A549 (cell line): ENCODE measurements at regions not wholly inside any gene's neighbourhood (a gene's known extent, or its start where the extent isn't known, plus 50 kb on each side); places are given as distances from the start of the nearest gene placed in this dataset.

ENCODE experiments used
- ATAC-seq, 2 experiments: fragments of 200-7000 bp in 1 of 2; fragments of >200 bp in 1 of 2; cut with Nextera tagmentation in 1 of 2; cut with Tn5 transposase in 1 of 2; 3 replicates each; pipeline versions ENCODE4 v1.8.0 to v1.9.1; 2018 to 2020; ENCODE audit warnings: mild to moderate bottlenecking in 1 of 2, moderate library complexity in 1 of 2
- CTCF ChIA-PET: fragments of 300-600 bp; sonication (Branson Sonifier 250); formaldehyde crosslinking; extraction: SDS; loops from one replicate; lab custom pipeline; 2021; ENCODE audit warnings: antibody characterized with exemption, inconsistent platforms; lab: Yijun Ruan, JAX
- POLR2A ChIA-PET: fragments of 350-600 bp; formaldehyde crosslinking; extraction: SDS; loops from one replicate; lab custom pipeline; 2021; ENCODE audit warnings: antibody characterized with exemption, inconsistent platforms; lab: Yijun Ruan, JAX
- DNase-seq, 2 experiments: peaks; one replicate each; pipeline versions ENCODE4 v3.0.0 to v3.0.0-alpha.2; 2011 to 2016; ENCODE audit warnings: low read depth in 1 of 2, low spot score in 1 of 2
- FAIRE-seq: peaks from 2 replicates; lab custom pipeline; 2011; peaks lifted over from hg19 to GRCh38; lab: Jason Lieb, UNC
- H3K27ac ChIP-seq, 2 experiments: fragments of >200 bp; sonication (Bioruptor Twin); formaldehyde crosslinking; 3 replicates each; pipeline ENCODE4 v1.5.1; 2016 to 2017
- H3K4me1 ChIP-seq: fragments of >200 bp; sonication (Bioruptor Twin); formaldehyde crosslinking; 3 replicates; pipeline ENCODE4 v1.6.1; 2016
- H3K4me2 ChIP-seq: fragments of >200 bp; sonication (Bioruptor Twin); formaldehyde crosslinking; 3 replicates; pipeline ENCODE4 v1.6.1; 2016
- H3K4me3 ChIP-seq: fragments of >200 bp; sonication (Bioruptor Twin); formaldehyde crosslinking; 3 replicates; pipeline ENCODE4 v1.5.1; 2016
- H3K9me3 ChIP-seq: fragments of >200 bp; sonication (Bioruptor Twin); formaldehyde crosslinking; 3 replicates; pipeline ENCODE4 v1.6.1; 2016
- CBX8 ChIP-seq: fragments of 200-600 bp; sonication (generic); IDR thresholded peaks from 2 replicates; pipeline ENCODE4 v1.6.1; 2016
- CHD2 ChIP-seq: fragments of 150-350 bp; IDR thresholded peaks from 2 replicates; pipeline ENCODE4 v1.6.1; 2014; ENCODE audit warnings: low read length; ENCODE audit not compliant: partially characterized antibody
- CHD4 ChIP-seq: fragments of 200-600 bp; sonication (generic); IDR thresholded peaks from 2 replicates; pipeline ENCODE4 v1.6.1; 2016; ENCODE audit warnings: antibody characterized with exemption, mild to moderate bottlenecking, borderline replicate concordance
- EHF ChIP-seq: fragments of 250-450 bp; sonication (Bioruptor Pico); IDR thresholded peaks from 2 replicates; pipeline ENCODE4 v1.5.0; 2020; ENCODE audit warnings: mild to moderate bottlenecking
- EHMT2 ChIP-seq: fragments of 200-600 bp; sonication (generic); IDR thresholded peaks from 2 replicates; pipeline ENCODE4 v1.6.1; 2016; ENCODE audit warnings: antibody characterized with exemption, low read depth, mild to moderate bottlenecking, moderate library complexity
- FOSB ChIP-seq: fragments of 250-450 bp; sonication (Bioruptor Pico); IDR thresholded peaks from 2 replicates; pipeline ENCODE4 v1.5.0; 2020; ENCODE audit warnings: mild to moderate bottlenecking, moderate library complexity
- HEYL ChIP-seq: fragments of 250-450 bp; sonication (Bioruptor Pico); IDR thresholded peaks from 2 replicates; pipeline ENCODE4 v1.8.0; 2021; ENCODE audit warnings: mild to moderate bottlenecking, moderate library complexity
- HOXA7 ChIP-seq: fragments of 250-450 bp; sonication (Bioruptor Pico); IDR thresholded peaks from 2 replicates; pipeline ENCODE4 v1.5.0; 2020; ENCODE audit warnings: mild to moderate bottlenecking, moderate library complexity
- KDM1A ChIP-seq: fragments of 200-600 bp; sonication (generic); IDR thresholded peaks from 2 replicates; pipeline ENCODE4 v1.6.1; 2016; ENCODE audit warnings: low read depth, mild to moderate bottlenecking
- MYC ChIP-seq: IDR thresholded peaks from 2 replicates; pipeline ENCODE4 v1.6.1; 2012; ENCODE audit warnings: mild to moderate bottlenecking, inconsistent platforms, low read length, improper control_type of control experiment, borderline replicate concordance
- NPAS2 ChIP-seq: fragments of 250-450 bp; sonication (Bioruptor Pico); IDR thresholded peaks from 2 replicates; pipeline ENCODE4 v1.8.0; 2022; ENCODE audit warnings: mild to moderate bottlenecking, moderate library complexity, borderline replicate concordance
- NR3C1 ChIP-seq: fragments of >200 bp; sonication (Bioruptor Twin); formaldehyde crosslinking; IDR thresholded peaks from 3 replicates; pipeline ENCODE4 v1.6.1; 2017
- POLR2A ChIP-seq: IDR thresholded peaks from 2 replicates; pipeline ENCODE4 v1.6.1; 2012; ENCODE audit warnings: mild to moderate bottlenecking, low read length
- RFX5 ChIP-seq: fragments of 450-650 bp; IDR thresholded peaks from 2 replicates; pipeline ENCODE4 v1.7.1; 2014; ENCODE audit warnings: antibody characterized with exemption, mild to moderate bottlenecking, moderate library complexity
- RNF2 ChIP-seq: fragments of 200-600 bp; sonication (generic); IDR thresholded peaks from 2 replicates; pipeline ENCODE4 v1.6.1; 2016; ENCODE audit warnings: low read depth, mild to moderate bottlenecking, antibody characterized with exemption, moderate library complexity, borderline replicate concordance
- SREBF2 ChIP-seq: fragments of 450-650 bp; IDR thresholded peaks from 2 replicates; pipeline ENCODE4 v1.6.1; 2014; ENCODE audit warnings: mild to moderate bottlenecking, moderate library complexity
- ZC3H11A ChIP-seq: fragments of 450-650 bp; IDR thresholded peaks from 2 replicates; pipeline ENCODE4 v1.6.1; 2014; ENCODE audit warnings: antibody characterized with exemption, mild to moderate bottlenecking
- WGBS: methylation state at CpG from one replicate; pipeline ENCODE4 v1.1.6; 2017; ENCODE audit errors: missing lambda C conversion rate; 5-methylcytosine and 5-hydroxymethylcytosine counted together
- TF ChIP-seq, protein P1 (sequence below): fragments of 250-450 bp; sonication (Bioruptor Pico); IDR thresholded peaks from 2 replicates; pipeline ENCODE4 v1.5.0; 2020; ENCODE audit warnings: low read depth, mild to moderate bottlenecking, moderate library complexity
- TF ChIP-seq, protein P2 (sequence below): fragments of 450-650 bp; IDR thresholded peaks from 2 replicates; pipeline ENCODE4 v1.6.1; 2014; ENCODE audit warnings: antibody characterized with exemption
- TF ChIP-seq, protein P3 (sequence below): fragments of 200-600 bp; sonication (generic); IDR thresholded peaks from 2 replicates; pipeline ENCODE4 v1.6.1; 2016; ENCODE audit warnings: antibody characterized with exemption, mild to moderate bottlenecking, moderate library complexity
- TF ChIP-seq, protein P4 (sequence below): IDR thresholded peaks from 2 replicates; pipeline ENCODE4 v1.6.1; 2012
- TF ChIP-seq, protein P5 (sequence below): IDR thresholded peaks from 2 replicates; pipeline ENCODE4 v1.6.1; 2012; ENCODE audit warnings: low read depth, borderline replicate concordance
- TF ChIP-seq, protein P6 (sequence below): fragments of >200 bp; sonication (Bioruptor Twin); formaldehyde crosslinking; IDR thresholded peaks from 3 replicates; pipeline ENCODE4 v1.5.1; 2016
- TF ChIP-seq, protein P7 (sequence below): fragments of 150-350 bp; IDR thresholded peaks from 2 replicates; pipeline ENCODE4 v1.6.1; 2014; ENCODE audit warnings: low read depth, mild to moderate bottlenecking, low read length

DNA sequence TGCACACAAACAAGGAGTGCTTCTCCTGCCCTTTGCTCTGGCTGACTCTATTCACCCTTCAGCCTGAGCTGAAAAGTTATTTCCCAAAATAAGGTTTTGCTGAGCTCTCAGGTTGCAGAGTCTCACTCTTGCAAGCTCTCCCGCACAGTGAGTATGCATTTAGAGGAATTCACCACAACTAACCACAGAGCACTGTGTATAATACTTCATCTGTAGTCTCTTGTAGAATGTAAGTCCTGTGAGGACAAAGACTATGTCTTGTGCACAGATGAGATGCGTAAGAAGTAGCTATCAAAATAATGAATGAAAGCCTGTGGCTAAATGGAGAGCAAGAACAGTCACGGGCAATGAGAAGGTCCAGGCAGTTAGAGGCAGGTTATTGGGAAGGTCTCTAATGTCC, 156.5 kb upstream of the SLCO3A1 start:
- TF ChIP-seq CHD2 (no peak), ZC3H11A (no peak), RNF2 (no peak)
- TF ChIP-seq, protein P1, sequence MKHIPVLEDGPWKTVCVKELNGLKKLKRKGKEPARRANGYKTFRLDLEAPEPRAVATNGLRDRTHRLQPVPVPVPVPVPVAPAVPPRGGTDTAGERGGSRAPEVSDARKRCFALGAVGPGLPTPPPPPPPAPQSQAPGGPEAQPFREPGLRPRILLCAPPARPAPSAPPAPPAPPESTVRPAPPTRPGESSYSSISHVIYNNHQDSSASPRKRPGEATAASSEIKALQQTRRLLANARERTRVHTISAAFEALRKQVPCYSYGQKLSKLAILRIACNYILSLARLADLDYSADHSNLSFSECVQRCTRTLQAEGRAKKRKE (CRISPR knock-in tag) = no peak
- TF ChIP-seq, protein P2, sequence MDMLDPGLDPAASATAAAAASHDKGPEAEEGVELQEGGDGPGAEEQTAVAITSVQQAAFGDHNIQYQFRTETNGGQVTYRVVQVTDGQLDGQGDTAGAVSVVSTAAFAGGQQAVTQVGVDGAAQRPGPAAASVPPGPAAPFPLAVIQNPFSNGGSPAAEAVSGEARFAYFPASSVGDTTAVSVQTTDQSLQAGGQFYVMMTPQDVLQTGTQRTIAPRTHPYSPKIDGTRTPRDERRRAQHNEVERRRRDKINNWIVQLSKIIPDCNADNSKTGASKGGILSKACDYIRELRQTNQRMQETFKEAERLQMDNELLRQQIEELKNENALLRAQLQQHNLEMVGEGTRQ = no peak
- no peaks in the 10 kb centered on the region for H3K9me3 ChIP-seq
- 48% methylated on average over 3 of the region's 3 CpGs for WGBS
- ChIA-PET POLR2A (no interaction called here), CTCF (interaction anchor here (4.4 kb wide), 1 partner anchor 9 kb away, joined by 40 read pairs; no protein-coding TSS in a partner anchor)
- H3K4me1 ChIP-seq = no peaks in the 10 kb centered on the region
- H3K4me3 ChIP-seq = no peak overlapping the region
- H3K4me2 ChIP-seq = no peak overlapping the region
- no peak for DNase-seq
- H3K27ac ChIP-seq = no peak overlapping the region
- ATAC-seq = no peak
- no peak for FAIRE-seq

DNA sequence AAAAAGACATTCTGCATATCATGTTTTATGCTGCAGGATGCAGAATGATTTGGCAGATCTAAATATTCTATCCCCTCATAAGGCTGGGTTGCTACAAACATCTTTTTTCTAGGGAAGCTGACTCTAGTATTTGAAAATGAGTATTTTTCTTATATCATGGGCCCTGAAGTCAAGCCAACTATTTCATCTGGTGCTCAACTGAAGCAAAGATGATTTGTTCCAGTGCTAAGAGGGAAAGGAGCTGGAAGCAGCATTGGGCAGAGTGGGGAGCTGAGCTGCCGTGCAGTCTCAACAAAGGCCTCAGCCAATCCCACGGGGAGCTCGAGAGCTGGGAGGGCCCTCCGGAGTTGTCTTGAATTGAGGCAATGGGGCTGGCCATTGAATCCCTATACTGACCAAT, 155.3 kb upstream of the SLCO3A1 start:
- Histone ChIP-seq H3K27ac (no peak overlapping the region), H3K4me2 (no peak overlapping the region), H3K4me1 (no peaks in the 10 kb centered on the region), H3K4me3 (no peak overlapping the region), H3K9me3 (no peaks in the 10 kb centered on the region)
- FAIRE-seq (no peak), DNase-seq (no peak), ATAC-seq (no peak)
- CTCF ChIA-PET = interaction anchor here (0.7 to 4.4 kb wide), 5 partner anchors 8 to 642 kb away, joined by 3 to 40 read pairs (median 3); no protein-coding TSS in a partner anchor
- 31% methylated on average over 4 of the region's 4 CpGs for WGBS
- TF ChIP-seq, protein P3, sequence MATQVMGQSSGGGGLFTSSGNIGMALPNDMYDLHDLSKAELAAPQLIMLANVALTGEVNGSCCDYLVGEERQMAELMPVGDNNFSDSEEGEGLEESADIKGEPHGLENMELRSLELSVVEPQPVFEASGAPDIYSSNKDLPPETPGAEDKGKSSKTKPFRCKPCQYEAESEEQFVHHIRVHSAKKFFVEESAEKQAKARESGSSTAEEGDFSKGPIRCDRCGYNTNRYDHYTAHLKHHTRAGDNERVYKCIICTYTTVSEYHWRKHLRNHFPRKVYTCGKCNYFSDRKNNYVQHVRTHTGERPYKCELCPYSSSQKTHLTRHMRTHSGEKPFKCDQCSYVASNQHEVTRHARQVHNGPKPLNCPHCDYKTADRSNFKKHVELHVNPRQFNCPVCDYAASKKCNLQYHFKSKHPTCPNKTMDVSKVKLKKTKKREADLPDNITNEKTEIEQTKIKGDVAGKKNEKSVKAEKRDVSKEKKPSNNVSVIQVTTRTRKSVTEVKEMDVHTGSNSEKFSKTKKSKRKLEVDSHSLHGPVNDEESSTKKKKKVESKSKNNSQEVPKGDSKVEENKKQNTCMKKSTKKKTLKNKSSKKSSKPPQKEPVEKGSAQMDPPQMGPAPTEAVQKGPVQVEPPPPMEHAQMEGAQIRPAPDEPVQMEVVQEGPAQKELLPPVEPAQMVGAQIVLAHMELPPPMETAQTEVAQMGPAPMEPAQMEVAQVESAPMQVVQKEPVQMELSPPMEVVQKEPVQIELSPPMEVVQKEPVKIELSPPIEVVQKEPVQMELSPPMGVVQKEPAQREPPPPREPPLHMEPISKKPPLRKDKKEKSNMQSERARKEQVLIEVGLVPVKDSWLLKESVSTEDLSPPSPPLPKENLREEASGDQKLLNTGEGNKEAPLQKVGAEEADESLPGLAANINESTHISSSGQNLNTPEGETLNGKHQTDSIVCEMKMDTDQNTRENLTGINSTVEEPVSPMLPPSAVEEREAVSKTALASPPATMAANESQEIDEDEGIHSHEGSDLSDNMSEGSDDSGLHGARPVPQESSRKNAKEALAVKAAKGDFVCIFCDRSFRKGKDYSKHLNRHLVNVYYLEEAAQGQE = no peak
- TF ChIP-seq, protein P4, sequence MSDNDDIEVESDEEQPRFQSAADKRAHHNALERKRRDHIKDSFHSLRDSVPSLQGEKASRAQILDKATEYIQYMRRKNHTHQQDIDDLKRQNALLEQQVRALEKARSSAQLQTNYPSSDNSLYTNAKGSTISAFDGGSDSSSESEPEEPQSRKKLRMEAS = no peak
- no peak for TF ChIP-seq NPAS2 (CRISPR knock-in tag)
- POLR2A ChIA-PET = no interaction called here

DNA sequence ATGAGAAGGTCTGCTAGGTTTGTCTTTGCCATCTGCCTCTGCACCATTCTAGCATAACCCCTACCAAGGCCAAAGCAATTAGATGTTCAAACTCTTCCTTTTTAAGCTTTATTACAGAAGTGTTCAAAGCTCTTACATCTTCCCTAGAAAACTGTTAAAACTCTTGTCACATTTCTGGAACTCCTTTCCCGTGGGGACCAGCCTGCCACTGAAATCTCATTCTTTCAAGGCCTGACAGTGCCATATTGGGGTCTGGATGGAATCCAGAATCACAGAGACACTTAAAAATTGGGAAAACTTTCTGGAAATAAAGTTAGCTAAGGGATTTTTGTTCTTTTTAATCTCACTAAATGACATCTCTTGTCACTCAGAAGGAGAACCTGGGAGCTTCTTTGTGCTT, 153.8 kb upstream of the SLCO3A1 start:
- POLR2A ChIA-PET = no interaction called here
- WGBS = 3% methylated on average over 1 of the region's 1 CpG
- CTCF ChIA-PET = interaction anchor here (0.6 to 1.9 kb wide), 6 partner anchors 8 to 1877 kb away, joined by 3 to 8 read pairs (median 4); partner anchors contain the start of gene SLCO3A1
- TF ChIP-seq FOSB (no peak), CBX8 (no peak), NR3C1 (no peak), CHD4 (no peak), KDM1A (no peak), HOXA7 (no peak), SREBF2 (no peak), RNF2 (no peak), HEYL (CRISPR knock-in tag) (no peak), RFX5 (no peak), MYC (no peak), EHMT2 (no peak), EHF (CRISPR knock-in tag) (no peak), POLR2A (no peak)
- TF ChIP-seq, protein P5, sequence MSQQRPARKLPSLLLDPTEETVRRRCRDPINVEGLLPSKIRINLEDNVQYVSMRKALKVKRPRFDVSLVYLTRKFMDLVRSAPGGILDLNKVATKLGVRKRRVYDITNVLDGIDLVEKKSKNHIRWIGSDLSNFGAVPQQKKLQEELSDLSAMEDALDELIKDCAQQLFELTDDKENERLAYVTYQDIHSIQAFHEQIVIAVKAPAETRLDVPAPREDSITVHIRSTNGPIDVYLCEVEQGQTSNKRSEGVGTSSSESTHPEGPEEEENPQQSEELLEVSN = no peak
- TF ChIP-seq, protein P1 (CRISPR knock-in tag) = no peak
- TF ChIP-seq, protein P6, sequence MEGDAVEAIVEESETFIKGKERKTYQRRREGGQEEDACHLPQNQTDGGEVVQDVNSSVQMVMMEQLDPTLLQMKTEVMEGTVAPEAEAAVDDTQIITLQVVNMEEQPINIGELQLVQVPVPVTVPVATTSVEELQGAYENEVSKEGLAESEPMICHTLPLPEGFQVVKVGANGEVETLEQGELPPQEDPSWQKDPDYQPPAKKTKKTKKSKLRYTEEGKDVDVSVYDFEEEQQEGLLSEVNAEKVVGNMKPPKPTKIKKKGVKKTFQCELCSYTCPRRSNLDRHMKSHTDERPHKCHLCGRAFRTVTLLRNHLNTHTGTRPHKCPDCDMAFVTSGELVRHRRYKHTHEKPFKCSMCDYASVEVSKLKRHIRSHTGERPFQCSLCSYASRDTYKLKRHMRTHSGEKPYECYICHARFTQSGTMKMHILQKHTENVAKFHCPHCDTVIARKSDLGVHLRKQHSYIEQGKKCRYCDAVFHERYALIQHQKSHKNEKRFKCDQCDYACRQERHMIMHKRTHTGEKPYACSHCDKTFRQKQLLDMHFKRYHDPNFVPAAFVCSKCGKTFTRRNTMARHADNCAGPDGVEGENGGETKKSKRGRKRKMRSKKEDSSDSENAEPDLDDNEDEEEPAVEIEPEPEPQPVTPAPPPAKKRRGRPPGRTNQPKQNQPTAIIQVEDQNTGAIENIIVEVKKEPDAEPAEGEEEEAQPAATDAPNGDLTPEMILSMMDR = no peak
- TF ChIP-seq, protein P7, sequence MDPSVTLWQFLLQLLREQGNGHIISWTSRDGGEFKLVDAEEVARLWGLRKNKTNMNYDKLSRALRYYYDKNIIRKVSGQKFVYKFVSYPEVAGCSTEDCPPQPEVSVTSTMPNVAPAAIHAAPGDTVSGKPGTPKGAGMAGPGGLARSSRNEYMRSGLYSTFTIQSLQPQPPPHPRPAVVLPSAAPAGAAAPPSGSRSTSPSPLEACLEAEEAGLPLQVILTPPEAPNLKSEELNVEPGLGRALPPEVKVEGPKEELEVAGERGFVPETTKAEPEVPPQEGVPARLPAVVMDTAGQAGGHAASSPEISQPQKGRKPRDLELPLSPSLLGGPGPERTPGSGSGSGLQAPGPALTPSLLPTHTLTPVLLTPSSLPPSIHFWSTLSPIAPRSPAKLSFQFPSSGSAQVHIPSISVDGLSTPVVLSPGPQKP = no peak

More for the DNA sequence above, 153.8 kb upstream of the SLCO3A1 start:
- Histone ChIP-seq H3K4me2 (no peak overlapping the region), H3K27ac (no peak overlapping the region), H3K9me3 (no peaks in the 10 kb centered on the region), H3K4me1 (no peaks in the 10 kb centered on the region), H3K4me3 (no peak overlapping the region)
- DNase-seq (no peak), ATAC-seq (no peak), FAIRE-seq (no peak)
